ENCODE measurements at regions not wholly inside any gene's neighbourhood (a gene's known extent, or its start where the extent isn't known, plus 50 kb on each side); places are given as distances from the start of the nearest gene placed in this dataset.

GRCh38 chr12:93297536-93297935 is 80.2 kb upstream of the NUDT4 start:
- H3K4me1 ChIP-seq (ENCODE audit: insufficient read depth): no peaks in the 10 kb centered on the region
- H4K20me1 ChIP-seq (replicated peaks; ENCODE audit: insufficient read depth): no peaks in the 10 kb centered on the region
- H2AFZ ChIP-seq: peak overlapping the region; percentile 94; the same call in 1 of the 2 replicates
- no peak overlapping the region for H3K27ac ChIP-seq (ENCODE audit: low read depth)
- no peaks in the 10 kb centered on the region for H3K36me3 ChIP-seq (ENCODE audit: insufficient read depth)
- H3K9me2 ChIP-seq (ENCODE audit: insufficient read depth): no peaks in the 10 kb centered on the region
- H3F3A ChIP-seq (replicated peaks; ENCODE audit: low read depth): no peaks in the 10 kb centered on the region
- Mint-ChIP-seq H3K4me1 (peaks cover 4% of the 10 kb centered on the region; the same call in 1 of the 3 replicates), H3K4me3 (no peak overlapping the region), H3K27ac (no peak overlapping the region), H3K9me3 (no peaks in the 10 kb centered on the region), H3K27me3 (ENCODE audit: insufficient read depth, low read depth, poor library complexity) (peaks cover 2% of the 10 kb centered on the region), H3K36me3 (ENCODE audit: low read depth) (no peaks in the 10 kb centered on the region)
- TF ChIP-seq POLR2AphosphoS5 (IDR thresholded peaks at IDR 0.05; ENCODE audit: low read depth): no peak
- TF ChIP-seq STAT1 (IDR thresholded peaks at IDR 0.05; ENCODE audit: unreplicated experiment): no peak
- no peak for TF ChIP-seq CREB1 (CRISPR knock-in tag; IDR thresholded peaks at IDR 0.05; ENCODE audit: low read depth)
- TF ChIP-seq JUNB (IDR thresholded peaks at IDR 0.05; ENCODE audit: unreplicated experiment): no peak
- no peak for TF ChIP-seq NANOG (IDR thresholded peaks at IDR 0.05; ENCODE audit: borderline replicate concordance)
- TF ChIP-seq ZNF462 (CRISPR knock-in tag; IDR thresholded peaks at IDR 0.05): no peak
- no peak for TF ChIP-seq REST (IDR thresholded peaks at IDR 0.05; ENCODE audit: unreplicated experiment)
- no peak for TF ChIP-seq ZNF114 (CRISPR knock-in tag; IDR thresholded peaks at IDR 0.05)
- TF ChIP-seq ZNF331 (CRISPR knock-in tag; IDR thresholded peaks at IDR 0.05; ENCODE audit: low read depth): no peak
- TF ChIP-seq EZH2 (IDR thresholded peaks at IDR 0.05; ENCODE audit: low read depth, unreplicated experiment): no peak
- no peak for TF ChIP-seq CTCF (conservative IDR thresholded peaks at IDR 0.05; ENCODE audit: low read depth in 2 of 2)
- no peak for TF ChIP-seq ETS1 (IDR thresholded peaks at IDR 0.05)
- no peak overlapping the region for H3K4me2 ChIP-seq
- H3K79me2 ChIP-seq (replicated peaks; ENCODE audit: insufficient read depth): no peaks in the 10 kb centered on the region
- DNase-seq (ENCODE audit: low spot score) (no peak), ATAC-seq (no peak)
- H3K4me3 ChIP-seq: no peak overlapping the region
- no peaks in the 10 kb centered on the region for H3K27me3 ChIP-seq (ENCODE audit: insufficient read depth)
